Astrocyte of the spinal cord (primary cell): ENCODE measurements at regions not wholly inside any gene's neighbourhood (a gene's known extent, or its start where the extent isn't known, plus 50 kb on each side); places are given as distances from the start of the nearest gene placed in this dataset.

Experiments used
- DNase-seq: peaks from one replicate; pipeline ENCODE4 v3.0.0; 2011; ENCODE audit warnings: low read depth, low spot score
- H3K4me3 ChIP-seq: 2 replicates; pipeline ENCODE4 v1.5.1; 2011; ENCODE audit warnings: low read depth, mild to moderate bottlenecking, low read length, moderate library complexity
- CTCF ChIP-seq: IDR thresholded peaks from 2 replicates; pipeline ENCODE4 v1.5.1; 2012; ENCODE audit warnings: low read depth, mild to moderate bottlenecking, low read length, inconsistent platforms
- in situ Hi-C: cut with HindIII; loops from 2 replicates; pipeline ENCODE4 v1.10.0; 2017; ENCODE audit warnings: low sequenced_read_pairs

- DNase-seq, result no peak
- no peak for TF ChIP-seq CTCF
- no peak overlapping the region for H3K4me3 ChIP-seq
- in situ Hi-C loops, result no loop called here
Observed at GRCh38 chr17:12312692-12313091, 292.0 kb downstream of the MAP2K4 start.

GRCh38 chr17:12313786-12314185, 293.1 kb downstream of the MAP2K4 start:
- in situ Hi-C loops, result no loop called here
- DNase-seq, result no peak
- no peak overlapping the region for H3K4me3 ChIP-seq
- TF ChIP-seq CTCF, result no peak

GRCh38 chr17:12316021-12316420, 295.3 kb downstream of the MAP2K4 start:
- DNase-seq, result no peak
- no peak overlapping the region for H3K4me3 ChIP-seq
- TF ChIP-seq CTCF, result no peak
- in situ Hi-C loops, result no loop called here

GRCh38 chr17:12318571-12319266, 298.0 kb downstream of the MAP2K4 start:
- H3K4me3 ChIP-seq, result no peak overlapping the region
- TF ChIP-seq CTCF, result no peak
- in situ Hi-C loops, result no loop called here
- no peak for DNase-seq

GRCh38 chr17:12320286-12320685, 299.6 kb downstream of the MAP2K4 start:
- peak; percentile 48 for DNase-seq
- in situ Hi-C loops, result no loop called here

GRCh38 chr17:12328204-12328603, 307.5 kb downstream of the MAP2K4 start:
- in situ Hi-C loops, result no loop called here
- H3K4me3 ChIP-seq, result no peak overlapping the region
- no peak for DNase-seq
- no peak for TF ChIP-seq CTCF

More at GRCh38 chr17:12320286-12320685, 299.6 kb downstream of the MAP2K4 start:
- no peak overlapping the region for H3K4me3 ChIP-seq
- no peak for TF ChIP-seq CTCF
